GM13976 (cell line): ENCODE measurements at regions not wholly inside any gene's neighbourhood (a gene's known extent, or its start where the extent isn't known, plus 50 kb on each side); places are given as distances from the start of the nearest gene placed in this dataset.
"Not testable (repeated sequence)": the region's sequence is repeated elsewhere in the genome, so short reads cannot be mapped to it uniquely, and the experiment has no call there.

Source experiments
- DNase-seq: peaks from one replicate; pipeline ENCODE4 v3.0.0; 2012; ENCODE audit warnings: low spot score
- CTCF ChIP-seq: IDR thresholded peaks from 2 replicates; pipeline ENCODE4 v1.5.1; 2012; ENCODE audit warnings: borderline replicate concordance, mild to moderate bottlenecking; ENCODE audit not compliant: insufficient read depth; ENCODE audit errors: extremely low read depth, missing control alignments, control extremely low read depth
- in situ Hi-C: fragments of 300-500 bp; cut with MboI; formaldehyde crosslinking; loops from one replicate; pipeline ENCODE4 v1.12.0; 2022; ENCODE audit warnings: low sequenced_read_pairs, mixed read lengths, inconsistent platforms; ENCODE audit not compliant: unreplicated experiment

- in situ Hi-C loops = no loop called here
- no peak for TF ChIP-seq CTCF
- no peak for DNase-seq
Observed at GRCh38 chr1:195663549-195664280, 944.5 kb downstream of the KCNT2 start.

- TF ChIP-seq CTCF = no peak
- no peak for DNase-seq
- in situ Hi-C loops = no loop called here
Observed at GRCh38 chr1:195656780-195657179, 951.5 kb downstream of the KCNT2 start.

- DNase-seq, in situ Hi-C loops: not testable (repeated sequence)
Observed at GRCh38 chr1:195648875-195649274, 959.4 kb downstream of the KCNT2 start.

- DNase-seq = no peak
- TF ChIP-seq CTCF = no peak
- in situ Hi-C loops = no loop called here
Observed at GRCh38 chr1:195637539-195637938, 970.7 kb downstream of the KCNT2 start.

GRCh38 chr1:195618287-195618686 lies 990.0 kb downstream of the KCNT2 start:
- in situ Hi-C loops = no loop called here
- TF ChIP-seq CTCF = no peak
- no peak for DNase-seq

GRCh38 chr1:195617106-195617505 lies 991.1 kb downstream of the KCNT2 start:
- in situ Hi-C loops = no loop called here
- TF ChIP-seq CTCF = no peak
- DNase-seq = no peak

GRCh38 chr1:195608883-195609282 lies 999.4 kb downstream of the KCNT2 start:
- in situ Hi-C loops = no loop called here
- no peak for TF ChIP-seq CTCF
- no peak for DNase-seq
